ENCODE measurements at regions not wholly inside any gene's neighbourhood (a gene's known extent, or its start where the extent isn't known, plus 50 kb on each side); places are given as distances from the start of the nearest gene placed in this dataset.

DNA sequence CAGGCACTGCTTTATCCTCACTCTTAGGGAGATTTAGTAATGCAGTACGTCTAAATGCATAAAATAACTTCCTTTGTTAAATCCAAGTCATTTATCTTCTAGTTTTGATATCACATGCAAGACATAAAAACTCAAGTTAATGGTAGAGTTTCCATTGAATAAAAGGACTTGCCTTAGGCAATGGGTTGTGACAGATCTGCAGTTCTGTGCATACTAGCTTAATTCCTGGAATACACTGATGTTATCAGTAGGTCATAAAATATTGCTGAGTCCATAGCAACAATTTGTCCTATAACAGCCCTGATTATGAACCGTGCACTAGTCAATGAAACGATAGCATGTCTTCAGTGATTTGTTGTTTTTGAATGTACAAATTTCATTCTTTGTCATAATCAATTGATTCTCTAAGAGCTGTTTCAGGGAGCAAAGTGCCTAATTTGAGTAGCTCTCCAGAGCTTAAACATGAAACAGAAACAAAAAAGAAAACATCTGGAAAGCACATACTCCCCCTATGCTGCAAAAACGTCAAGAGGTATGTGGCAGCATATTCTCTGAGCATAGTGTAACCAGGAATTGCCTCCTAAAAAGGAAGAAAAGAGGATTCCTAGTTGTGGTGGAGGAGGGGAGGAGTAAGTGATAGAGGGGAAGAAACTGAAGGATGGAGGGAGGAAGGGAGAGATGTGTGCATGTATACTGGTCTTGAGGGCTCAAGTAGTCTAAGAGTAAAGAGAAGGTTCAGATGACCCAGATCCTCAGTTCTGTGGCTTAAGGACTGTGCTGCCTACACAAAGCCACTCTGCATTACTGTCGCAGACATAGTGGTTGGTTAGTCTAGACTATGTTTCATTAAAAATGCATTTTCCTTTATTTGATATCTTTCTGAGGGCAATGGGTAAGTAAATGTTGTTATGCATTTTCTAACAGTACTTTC, 589.2 kb downstream of the PRR16 start:
- TF ChIP-seq, protein P1, sequence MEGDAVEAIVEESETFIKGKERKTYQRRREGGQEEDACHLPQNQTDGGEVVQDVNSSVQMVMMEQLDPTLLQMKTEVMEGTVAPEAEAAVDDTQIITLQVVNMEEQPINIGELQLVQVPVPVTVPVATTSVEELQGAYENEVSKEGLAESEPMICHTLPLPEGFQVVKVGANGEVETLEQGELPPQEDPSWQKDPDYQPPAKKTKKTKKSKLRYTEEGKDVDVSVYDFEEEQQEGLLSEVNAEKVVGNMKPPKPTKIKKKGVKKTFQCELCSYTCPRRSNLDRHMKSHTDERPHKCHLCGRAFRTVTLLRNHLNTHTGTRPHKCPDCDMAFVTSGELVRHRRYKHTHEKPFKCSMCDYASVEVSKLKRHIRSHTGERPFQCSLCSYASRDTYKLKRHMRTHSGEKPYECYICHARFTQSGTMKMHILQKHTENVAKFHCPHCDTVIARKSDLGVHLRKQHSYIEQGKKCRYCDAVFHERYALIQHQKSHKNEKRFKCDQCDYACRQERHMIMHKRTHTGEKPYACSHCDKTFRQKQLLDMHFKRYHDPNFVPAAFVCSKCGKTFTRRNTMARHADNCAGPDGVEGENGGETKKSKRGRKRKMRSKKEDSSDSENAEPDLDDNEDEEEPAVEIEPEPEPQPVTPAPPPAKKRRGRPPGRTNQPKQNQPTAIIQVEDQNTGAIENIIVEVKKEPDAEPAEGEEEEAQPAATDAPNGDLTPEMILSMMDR (conservative IDR thresholded peaks at IDR 0.05; ENCODE audit: low read depth, low read length): no peak
- TF ChIP-seq MAFK (IDR thresholded peaks at IDR 0.05; ENCODE audit: low read depth, low read length): no peak

Measured in IMR-90 (cell line).